ENCODE measurements at regions not wholly inside any gene's neighbourhood (a gene's known extent, or its start where the extent isn't known, plus 50 kb on each side); places are given as distances from the start of the nearest gene placed in this dataset.

DNA sequence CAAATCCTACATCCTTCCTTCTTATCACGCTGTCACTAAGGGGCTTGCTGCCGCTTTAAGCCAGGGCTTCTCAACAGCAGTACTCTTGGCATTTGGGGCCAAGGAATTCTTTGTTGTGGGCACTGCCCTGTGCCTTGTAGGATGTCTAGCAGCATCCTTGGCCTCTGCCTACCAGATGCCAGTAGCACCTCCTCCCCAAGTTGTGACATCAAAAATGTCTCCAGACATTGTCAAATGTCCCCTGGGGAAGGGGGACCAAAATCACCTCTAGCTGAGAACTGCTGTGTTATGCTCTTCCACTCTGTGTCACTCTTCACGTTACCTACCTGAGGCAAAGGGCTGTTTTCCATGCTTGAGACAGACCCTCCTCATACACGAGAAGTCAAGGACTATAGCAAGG is 400.3 kb upstream of the POU3F1 start:
- TF ChIP-seq, protein P1, sequence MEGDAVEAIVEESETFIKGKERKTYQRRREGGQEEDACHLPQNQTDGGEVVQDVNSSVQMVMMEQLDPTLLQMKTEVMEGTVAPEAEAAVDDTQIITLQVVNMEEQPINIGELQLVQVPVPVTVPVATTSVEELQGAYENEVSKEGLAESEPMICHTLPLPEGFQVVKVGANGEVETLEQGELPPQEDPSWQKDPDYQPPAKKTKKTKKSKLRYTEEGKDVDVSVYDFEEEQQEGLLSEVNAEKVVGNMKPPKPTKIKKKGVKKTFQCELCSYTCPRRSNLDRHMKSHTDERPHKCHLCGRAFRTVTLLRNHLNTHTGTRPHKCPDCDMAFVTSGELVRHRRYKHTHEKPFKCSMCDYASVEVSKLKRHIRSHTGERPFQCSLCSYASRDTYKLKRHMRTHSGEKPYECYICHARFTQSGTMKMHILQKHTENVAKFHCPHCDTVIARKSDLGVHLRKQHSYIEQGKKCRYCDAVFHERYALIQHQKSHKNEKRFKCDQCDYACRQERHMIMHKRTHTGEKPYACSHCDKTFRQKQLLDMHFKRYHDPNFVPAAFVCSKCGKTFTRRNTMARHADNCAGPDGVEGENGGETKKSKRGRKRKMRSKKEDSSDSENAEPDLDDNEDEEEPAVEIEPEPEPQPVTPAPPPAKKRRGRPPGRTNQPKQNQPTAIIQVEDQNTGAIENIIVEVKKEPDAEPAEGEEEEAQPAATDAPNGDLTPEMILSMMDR (conservative IDR thresholded peaks at IDR 0.05 in 1 of 2, IDR thresholded peaks at IDR 0.05 in 1 of 2; ENCODE audit: low read depth in 1 of 2, low read length in 2 of 2) = no peak
- TF ChIP-seq EZH2 (IDR thresholded peaks at IDR 0.05; ENCODE audit: low read length, missing control alignments) = no peak

Data from fibroblast of lung (primary cell).